Transverse colon (tissue), 4 donors: ENCODE measurements at regions not wholly inside any gene's neighbourhood (a gene's known extent, or its start where the extent isn't known, plus 50 kb on each side); places are given as distances from the start of the nearest gene placed in this dataset.

Source experiments
- CTCF ChIP-seq, 5 experiments: fragments of 200-600 bp in 3 of 5; fragments of 450-650 bp in 2 of 5; sonication (generic) in 3 of 5; IDR thresholded peaks; 1 replicate in 2 of 5; 2 replicates in 3 of 5; pipeline ENCODE4 v1.5.1; 2016 to 2017; ENCODE audit warnings: antibody characterized with exemption in 5 of 5, inconsistent platforms in 3 of 5, mild to moderate bottlenecking in 2 of 5, moderate library complexity in 1 of 5
- POLR2A ChIP-seq: fragments of 450-650 bp; IDR thresholded peaks from one replicate; pipeline ENCODE4 v1.6.1; 2016; ENCODE audit warnings: antibody characterized with exemption, mild to moderate bottlenecking, moderate library complexity
- POLR2AphosphoS5 ChIP-seq, 3 donors: sonication (generic); formaldehyde crosslinking; IDR thresholded peaks; one replicate each; pipeline ENCODE4 v1.6.1; 2016; ENCODE audit warnings: antibody characterized with exemption in 3 of 3

GRCh38 chr2:22449696-22450095 lies 935.3 kb upstream of the KLHL29 start:
- TF ChIP-seq CTCF (IDR thresholded peaks at IDR 0.05) (no peak), POLR2AphosphoS5 (IDR thresholded peaks at IDR 0.05) (no peak), POLR2A (no peak)
